GM18508 (cell line): ENCODE measurements at regions not wholly inside any gene's neighbourhood (a gene's known extent, or its start where the extent isn't known, plus 50 kb on each side); places are given as distances from the start of the nearest gene placed in this dataset.

ENCODE experiments used
- ATAC-seq: cut with Tn5 transposase; IDR thresholded peaks from one replicate; pipeline ENCODE4 v1.9.1; 2021; ENCODE audit warnings: moderate number of reproducible peaks; ENCODE audit not compliant: insufficient read depth, unreplicated experiment

- no peak for ATAC-seq
These were observed 87.8 kb downstream of the PMP22 start for GRCh38 chr17:15177343-15177742.

- no peak for ATAC-seq
These were observed 89.8 kb downstream of the PMP22 start for GRCh38 chr17:15175356-15175755.

GRCh38 chr17:15171167-15172047 is 93.7 kb downstream of the PMP22 start:
- no peak for ATAC-seq

GRCh38 chr17:15169676-15170075 is 95.5 kb downstream of the PMP22 start:
- ATAC-seq = no peak

- ATAC-seq = no peak
These were observed 96.7 kb downstream of the PMP22 start for GRCh38 chr17:15168379-15168778.

GRCh38 chr17:15161395-15161794 is 103.7 kb downstream of the PMP22 start:
- no peak for ATAC-seq

- no peak for ATAC-seq
These were observed 108.1 kb downstream of the PMP22 start for GRCh38 chr17:15157051-15157450.

GRCh38 chr17:15154618-15155017 is 110.5 kb downstream of the PMP22 start:
- no peak for ATAC-seq

- no peak for ATAC-seq
These were observed 119.5 kb downstream of the PMP22 start for GRCh38 chr17:15145621-15146020.

- no peak for ATAC-seq
These were observed 121.6 kb downstream of the PMP22 start for GRCh38 chr17:15143524-15143923.

- ATAC-seq = no peak
These were observed 130.8 kb downstream of the PMP22 start for GRCh38 chr17:15134363-15134762.

- ATAC-seq = no peak
These were observed 131.3 kb downstream of the PMP22 start for GRCh38 chr17:15133826-15134225.

GRCh38 chr17:15133143-15133542 is 132.0 kb downstream of the PMP22 start:
- ATAC-seq = no peak

GRCh38 chr17:15130426-15130825 is 134.7 kb downstream of the PMP22 start:
- ATAC-seq = no peak

- ATAC-seq = no peak
These were observed 135.1 kb downstream of the PMP22 start for GRCh38 chr17:15129986-15130385.

- no peak for ATAC-seq
These were observed 140.4 kb downstream of the PMP22 start for GRCh38 chr17:15124746-15125145.

- ATAC-seq = no peak
These were observed 140.9 kb downstream of the PMP22 start for GRCh38 chr17:15124264-15124595.

- no peak for ATAC-seq
These were observed 141.4 kb downstream of the PMP22 start for GRCh38 chr17:15123593-15124263.

- ATAC-seq = no peak
These were observed 142.3 kb downstream of the PMP22 start for GRCh38 chr17:15122857-15123256.

- ATAC-seq = no peak
These were observed 143.7 kb downstream of the PMP22 start for GRCh38 chr17:15121426-15121825.

- no peak for ATAC-seq
These were observed 145.2 kb downstream of the PMP22 start for GRCh38 chr17:15119968-15120367.

GRCh38 chr17:15117239-15117638 is 147.9 kb downstream of the PMP22 start:
- no peak for ATAC-seq
